Body of pancreas (tissue), 4 donors: ENCODE measurements at regions not wholly inside any gene's neighbourhood (a gene's known extent, or its start where the extent isn't known, plus 50 kb on each side); places are given as distances from the start of the nearest gene placed in this dataset.

Experiments
- CTCF ChIP-seq, 7 experiments: fragments of 450-650 bp in 4 of 7; fragments of 200-600 bp in 3 of 7; sonication (generic) in 3 of 7; IDR thresholded peaks; one replicate each; pipeline ENCODE4 v1.5.1; 2016 to 2019; ENCODE audit warnings: antibody characterized with exemption in 7 of 7
- POLR2A ChIP-seq, 3 donors: fragments of 450-650 bp; IDR thresholded peaks; one replicate each; pipeline ENCODE4 v1.6.1; 2016; ENCODE audit warnings: antibody characterized with exemption in 3 of 3, mild to moderate bottlenecking in 2 of 3

GRCh38 chr4:45751877-45752530 is 371.9 kb downstream of the GABRG1 start:
- no peak for TF ChIP-seq CTCF (IDR thresholded peaks at IDR 0.05)
- no peak for TF ChIP-seq POLR2A (IDR thresholded peaks at IDR 0.05)
